ENCODE measurements at regions not wholly inside any gene's neighbourhood (a gene's known extent, or its start where the extent isn't known, plus 50 kb on each side); places are given as distances from the start of the nearest gene placed in this dataset.
A peak's percentile ranks its signal among the peaks of the same experiment; 100 is the strongest.
"Not testable (repeated sequence)": the region's sequence is repeated elsewhere in the genome, so short reads cannot be mapped to it uniquely, and the experiment has no call there.

DNA sequence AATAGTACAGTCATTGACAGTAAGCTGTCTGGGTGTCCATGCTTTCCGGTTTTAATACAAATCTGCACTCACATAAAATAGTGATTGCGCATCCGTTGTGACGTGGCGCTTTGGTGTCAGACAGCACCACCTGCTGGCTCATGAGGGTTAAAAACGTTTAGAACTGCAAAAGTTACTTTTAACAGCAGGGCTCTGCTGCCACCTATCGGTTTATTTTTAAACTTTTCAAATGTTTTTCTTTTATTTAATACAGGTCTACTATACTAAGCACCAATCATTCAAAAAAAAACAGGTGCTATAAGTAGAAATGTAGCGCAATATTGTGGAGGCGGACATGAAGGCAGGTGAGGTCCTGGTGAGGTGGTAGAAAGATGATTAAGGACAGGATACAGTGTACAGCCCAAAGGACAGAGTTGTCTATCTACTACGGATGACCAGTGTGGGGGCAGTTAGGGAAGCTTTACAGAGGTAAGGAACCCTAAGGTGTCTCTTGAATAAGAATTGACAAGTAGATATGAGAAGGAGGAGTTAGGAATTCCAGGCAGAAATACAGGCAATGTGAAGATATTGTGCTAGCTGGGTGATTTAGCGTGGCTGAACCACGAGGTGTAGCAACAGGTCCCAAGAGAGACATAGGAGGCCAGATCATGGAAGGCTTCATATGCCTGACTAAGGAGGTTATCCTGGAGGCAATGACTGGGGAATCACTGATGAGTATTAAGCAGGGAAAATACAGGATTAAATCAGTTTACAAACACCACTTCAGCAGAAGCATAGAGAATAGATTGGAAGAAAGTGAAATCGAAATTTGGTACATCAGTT is 91.5 kb upstream of the PRB2 start:
- peak; percentile 65 for DNase-seq (ENCODE audit: low read depth)
- no peak overlapping the region for H3K4me3 ChIP-seq (ENCODE audit: low read depth, low read length)
- TF ChIP-seq, protein P1, sequence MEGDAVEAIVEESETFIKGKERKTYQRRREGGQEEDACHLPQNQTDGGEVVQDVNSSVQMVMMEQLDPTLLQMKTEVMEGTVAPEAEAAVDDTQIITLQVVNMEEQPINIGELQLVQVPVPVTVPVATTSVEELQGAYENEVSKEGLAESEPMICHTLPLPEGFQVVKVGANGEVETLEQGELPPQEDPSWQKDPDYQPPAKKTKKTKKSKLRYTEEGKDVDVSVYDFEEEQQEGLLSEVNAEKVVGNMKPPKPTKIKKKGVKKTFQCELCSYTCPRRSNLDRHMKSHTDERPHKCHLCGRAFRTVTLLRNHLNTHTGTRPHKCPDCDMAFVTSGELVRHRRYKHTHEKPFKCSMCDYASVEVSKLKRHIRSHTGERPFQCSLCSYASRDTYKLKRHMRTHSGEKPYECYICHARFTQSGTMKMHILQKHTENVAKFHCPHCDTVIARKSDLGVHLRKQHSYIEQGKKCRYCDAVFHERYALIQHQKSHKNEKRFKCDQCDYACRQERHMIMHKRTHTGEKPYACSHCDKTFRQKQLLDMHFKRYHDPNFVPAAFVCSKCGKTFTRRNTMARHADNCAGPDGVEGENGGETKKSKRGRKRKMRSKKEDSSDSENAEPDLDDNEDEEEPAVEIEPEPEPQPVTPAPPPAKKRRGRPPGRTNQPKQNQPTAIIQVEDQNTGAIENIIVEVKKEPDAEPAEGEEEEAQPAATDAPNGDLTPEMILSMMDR (IDR thresholded peaks at IDR 0.05; ENCODE audit: low read depth, low read length, missing control alignments), result peak; percentile 87

DNA sequence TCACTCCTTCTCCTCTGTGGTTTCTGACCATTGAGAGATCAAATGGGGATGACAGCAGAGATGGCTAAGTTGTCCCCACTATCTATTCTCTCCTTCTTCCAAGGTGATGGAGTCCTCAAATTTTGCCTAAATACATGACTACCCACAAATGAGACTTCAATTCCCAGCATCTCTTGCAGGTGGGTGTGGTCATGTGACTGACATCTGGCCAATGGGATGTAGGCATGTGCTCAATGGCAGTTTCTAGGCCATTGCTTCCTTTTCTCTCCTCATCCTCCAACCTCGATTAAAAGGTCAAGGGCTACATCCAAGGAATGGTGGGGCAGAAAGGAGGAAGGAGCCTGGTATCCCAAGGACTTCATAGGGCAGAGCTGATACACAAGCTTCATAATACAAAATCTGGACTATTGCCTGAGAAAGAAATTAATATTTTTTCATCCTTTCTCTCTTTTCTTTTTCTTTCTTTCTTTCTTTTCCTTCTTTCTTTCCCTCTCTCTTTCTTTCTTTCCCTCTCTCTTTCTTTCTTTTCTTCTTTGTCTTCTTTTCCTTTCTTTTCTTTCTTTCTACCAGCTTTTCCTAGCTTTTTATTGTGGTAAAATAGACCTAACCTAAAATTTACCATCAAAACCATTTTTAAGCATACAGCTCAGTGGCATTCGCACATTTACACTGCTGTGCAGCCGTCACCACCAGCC is 100.9 kb upstream of the PRB2 start:
- TF ChIP-seq, protein P1 (IDR thresholded peaks at IDR 0.05; ENCODE audit: low read depth, low read length, missing control alignments), result no peak
- no peak for DNase-seq (ENCODE audit: low read depth)
- H3K4me3 ChIP-seq (ENCODE audit: low read depth, low read length), result no peak overlapping the region

- no peak for DNase-seq (ENCODE audit: low read depth)
- no peak overlapping the region for H3K4me3 ChIP-seq (ENCODE audit: low read depth, low read length)
- TF ChIP-seq, protein P1 (IDR thresholded peaks at IDR 0.05; ENCODE audit: low read depth, low read length, missing control alignments), result no peak
Observed at GRCh38 chr12:11497438-11497837, 102.1 kb upstream of the PRB2 start.

DNA sequence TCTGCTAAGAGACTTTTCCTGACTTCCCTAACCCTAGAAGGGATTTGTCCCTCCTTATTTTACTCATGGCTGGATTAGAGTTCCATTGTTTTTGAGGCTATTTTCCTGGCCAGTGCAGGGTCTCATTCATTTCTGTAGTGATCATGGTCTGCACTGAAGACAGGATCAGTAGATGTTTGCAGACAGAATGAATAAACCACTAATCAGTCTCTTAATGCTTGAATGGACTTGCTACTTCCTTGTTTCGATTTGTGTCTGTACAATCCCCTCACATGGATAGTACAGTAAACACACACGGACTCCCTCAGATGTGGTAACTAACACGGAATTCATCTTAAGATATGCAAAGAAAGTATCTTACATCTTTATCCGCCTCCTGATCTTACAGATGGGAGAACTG is 102.6 kb upstream of the PRB2 start:
- TF ChIP-seq, protein P1 (IDR thresholded peaks at IDR 0.05; ENCODE audit: low read depth, low read length, missing control alignments), result no peak
- H3K4me3 ChIP-seq (ENCODE audit: low read depth, low read length), result no peak overlapping the region

DNA sequence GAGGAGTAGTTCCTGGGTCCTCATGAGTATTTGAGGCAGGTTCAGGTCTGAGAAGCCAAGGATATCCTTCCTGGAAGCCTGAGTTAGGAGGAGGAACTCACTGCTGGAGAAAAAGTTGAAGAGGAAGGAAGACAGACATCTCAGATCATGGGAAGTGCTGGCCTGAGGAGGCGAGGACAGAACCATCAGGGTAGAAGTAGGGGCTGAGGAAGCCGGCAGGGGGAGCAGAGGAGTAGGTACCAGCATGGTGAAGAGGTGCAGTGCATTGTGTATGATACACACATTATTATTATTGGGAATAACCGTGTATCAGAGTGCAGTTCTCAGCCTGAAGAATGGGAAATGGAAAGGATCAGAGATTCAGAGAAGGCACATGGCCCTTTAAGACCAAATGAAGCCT is 103.2 kb upstream of the PRB2 start:
- not testable (repeated sequence) for H3K4me3 ChIP-seq (ENCODE audit: low read depth, low read length); DNase-seq (ENCODE audit: low read depth)
- TF ChIP-seq, protein P1 (IDR thresholded peaks at IDR 0.05; ENCODE audit: low read depth, low read length, missing control alignments), result peak; percentile 66

More for the DNA sequence above, 102.6 kb upstream of the PRB2 start:
- DNase-seq (ENCODE audit: low read depth), result peak; percentile 22

GRCh38 chr12:11499806-11500187 is 104.4 kb upstream of the PRB2 start:
- TF ChIP-seq, protein P1 (IDR thresholded peaks at IDR 0.05; ENCODE audit: low read depth, low read length, missing control alignments), result no peak
- no peak overlapping the region for H3K4me3 ChIP-seq (ENCODE audit: low read depth, low read length)
- no peak for DNase-seq (ENCODE audit: low read depth)
